ENCODE measurements at regions not wholly inside any gene's neighbourhood (a gene's known extent, or its start where the extent isn't known, plus 50 kb on each side); places are given as distances from the start of the nearest gene placed in this dataset.

- peak overlapping the region; percentile 88; the same call in 1 of the 2 replicates for H2AFZ ChIP-seq (ENCODE audit: low read depth, low read length)
- no TSS peak for BruUV-seq (replicated peaks)
- no peak overlapping the region for H3K4me2 ChIP-seq (ENCODE audit: insufficient read depth, low read length)
- TF ChIP-seq CREM (IDR thresholded peaks at IDR 0.05; ENCODE audit: low read depth): no peak
- no peak for TF ChIP-seq SAFB (IDR thresholded peaks at IDR 0.05; ENCODE audit: borderline replicate concordance, low read depth, low read length)
- no peak for TF ChIP-seq ZNF174 (CRISPR knock-in tag; IDR thresholded peaks at IDR 0.05)
- TF ChIP-seq CC2D1A (IDR thresholded peaks at IDR 0.05): no peak
- TF ChIP-seq ZBTB1 (CRISPR knock-in tag; IDR thresholded peaks at IDR 0.05; ENCODE audit: borderline replicate concordance, low read depth): no peak
- TF ChIP-seq BRF2 (IDR thresholded peaks at IDR 0.05; ENCODE audit: borderline replicate concordance, insufficient read depth, insufficient read length): no peak
- TF ChIP-seq CBX5 (IDR thresholded peaks at IDR 0.05; ENCODE audit: borderline replicate concordance, low read depth): no peak
- TF ChIP-seq, protein P1, sequence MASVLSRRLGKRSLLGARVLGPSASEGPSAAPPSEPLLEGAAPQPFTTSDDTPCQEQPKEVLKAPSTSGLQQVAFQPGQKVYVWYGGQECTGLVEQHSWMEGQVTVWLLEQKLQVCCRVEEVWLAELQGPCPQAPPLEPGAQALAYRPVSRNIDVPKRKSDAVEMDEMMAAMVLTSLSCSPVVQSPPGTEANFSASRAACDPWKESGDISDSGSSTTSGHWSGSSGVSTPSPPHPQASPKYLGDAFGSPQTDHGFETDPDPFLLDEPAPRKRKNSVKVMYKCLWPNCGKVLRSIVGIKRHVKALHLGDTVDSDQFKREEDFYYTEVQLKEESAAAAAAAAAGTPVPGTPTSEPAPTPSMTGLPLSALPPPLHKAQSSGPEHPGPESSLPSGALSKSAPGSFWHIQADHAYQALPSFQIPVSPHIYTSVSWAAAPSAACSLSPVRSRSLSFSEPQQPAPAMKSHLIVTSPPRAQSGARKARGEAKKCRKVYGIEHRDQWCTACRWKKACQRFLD (CRISPR knock-in tag; IDR thresholded peaks at IDR 0.05): no peak
- TF ChIP-seq ZKSCAN3 (CRISPR knock-in tag; IDR thresholded peaks at IDR 0.05): no peak
- TF ChIP-seq, protein P2, sequence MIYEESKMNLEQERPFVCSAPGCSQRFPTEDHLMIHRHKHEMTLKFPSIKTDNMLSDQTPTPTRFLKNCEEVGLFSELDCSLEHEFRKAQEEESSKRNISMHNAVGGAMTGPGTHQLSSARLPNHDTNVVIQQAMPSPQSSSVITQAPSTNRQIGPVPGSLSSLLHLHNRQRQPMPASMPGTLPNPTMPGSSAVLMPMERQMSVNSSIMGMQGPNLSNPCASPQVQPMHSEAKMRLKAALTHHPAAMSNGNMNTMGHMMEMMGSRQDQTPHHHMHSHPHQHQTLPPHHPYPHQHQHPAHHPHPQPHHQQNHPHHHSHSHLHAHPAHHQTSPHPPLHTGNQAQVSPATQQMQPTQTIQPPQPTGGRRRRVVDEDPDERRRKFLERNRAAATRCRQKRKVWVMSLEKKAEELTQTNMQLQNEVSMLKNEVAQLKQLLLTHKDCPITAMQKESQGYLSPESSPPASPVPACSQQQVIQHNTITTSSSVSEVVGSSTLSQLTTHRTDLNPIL (CRISPR knock-in tag; IDR thresholded peaks at IDR 0.05): no peak
- TF ChIP-seq MCM2 (IDR thresholded peaks at IDR 0.05; ENCODE audit: low read depth): no peak
- TF ChIP-seq ZC3H8 (IDR thresholded peaks at IDR 0.05): no peak
- DNase-seq (ENCODE audit: extremely low read depth in 1 of 4, low spot score in 3 of 4) (no peak), FAIRE-seq (no peak), ATAC-seq (no peak)
- no peak overlapping the region; the same call in 1 of the 3 replicates for H3K27ac ChIP-seq (ENCODE audit: extremely low read depth, low read depth, low read length)
- no peak overlapping the region for H3K4me3 ChIP-seq
- 96% methylated on average over 1 of the region's 1 CpG for WGBS (ENCODE audit: insufficient coverage, low coverage, missing lambda C conversion rate)
- no peaks in the 10 kb centered on the region for H3K79me2 ChIP-seq (ENCODE audit: control insufficient read depth, insufficient read depth, low read length)
- H3K36me3 ChIP-seq (ENCODE audit: control insufficient read depth, insufficient read depth, low read length): no peaks in the 10 kb centered on the region
- CTCF ChIA-PET (ENCODE audit: low intra/inter-chr PET ratio): no interaction called here
- POLR2A ChIA-PET: interaction anchor here (0.7 to 2.0 kb wide), 7 partner anchors 14 to 1550 kb away, joined by 3 to 7 read pairs (median 3); no protein-coding TSS in a partner anchor
- H3K9me3 ChIP-seq (replicated peaks; ENCODE audit: control insufficient read depth, insufficient read depth, low read depth, low read length): no peaks in the 10 kb centered on the region
- H3K9ac ChIP-seq (ENCODE audit: insufficient read depth in 1 of 2, low read depth in 2 of 2, low read length in 2 of 2): no peak overlapping the region; a peak in 2 of 4 replicates
- no peaks in the 10 kb centered on the region for H4K20me1 ChIP-seq (replicated peaks; ENCODE audit: control insufficient read depth, insufficient read depth, low read length)
- in situ Hi-C loops (cut with MboI): no loop called here
- peaks cover 9 to 39% of the 10 kb centered on the region in 2 experiments for H3K4me1 ChIP-seq (replicated peaks in 1 of 2; ENCODE audit: control insufficient read depth in 2 of 2, insufficient read depth in 2 of 2, low read length in 2 of 2)
- H3K9me1 ChIP-seq (ENCODE audit: control insufficient read depth, insufficient read depth, low read length): no peaks in the 10 kb centered on the region
- intact Hi-C loops (cut with micrococcal nuclease): loop anchor here (10.0 kb wide), 1 partner anchor 198 kb away; no protein-coding TSS in a partner anchor
- no peaks in the 10 kb centered on the region for H3K27me3 ChIP-seq (ENCODE audit: control insufficient read depth in 2 of 2, insufficient read depth in 2 of 2, low read length in 2 of 2)
Measured at GRCh38 chr1:117696561-117696960, 90.7 kb downstream of the TENT5C start.
